ENCODE measurements at regions not wholly inside any gene's neighbourhood (a gene's known extent, or its start where the extent isn't known, plus 50 kb on each side); places are given as distances from the start of the nearest gene placed in this dataset.

- no peak for TF ChIP-seq GATA2 (IDR thresholded peaks at IDR 0.05; ENCODE audit: low read depth, low read length)
- TF ChIP-seq GATA3 (IDR thresholded peaks at IDR 0.05; ENCODE audit: low read depth, low read length), result no peak
Measured at GRCh38 chr12:92072112-92072511, 73.5 kb downstream of the BTG1 start.
